B cell (primary cell): ENCODE measurements at regions not wholly inside any gene's neighbourhood (a gene's known extent, or its start where the extent isn't known, plus 50 kb on each side); places are given as distances from the start of the nearest gene placed in this dataset.

Experiments used
- ATAC-seq: fragments of 200-7000 bp; cut with Tn5 transposase; one replicate; pipeline ENCODE4 v1.10.0; 2021; ENCODE audit warnings: low read depth, mild to moderate bottlenecking, moderate number of reproducible peaks, moderate library complexity
- CTCF ChIA-PET: fragments of 350-600 bp; sonication (Branson Sonifier 250); formaldehyde crosslinking; loops from one replicate; lab custom pipeline; 2021; ENCODE audit warnings: antibody characterized with exemption, inconsistent platforms; lab: Charles Lee
- POLR2A ChIA-PET: fragments of 350-600 bp; sonication (Branson Sonifier 250); formaldehyde crosslinking; loops from one replicate; lab custom pipeline; 2021; ENCODE audit warnings: antibody characterized with exemption; lab: Charles Lee
- DNase-seq: peaks from one replicate; pipeline ENCODE4 v3.0.0; 2013
- H2AFZ ChIP-seq: 2 replicates; pipeline ENCODE4 v1.6.1; 2012; ENCODE audit warnings: mild to moderate bottlenecking, low read depth, low read length; ENCODE audit not compliant: insufficient read depth, poor library complexity, severe bottlenecking
- H3K27ac ChIP-seq, 2 donors: 1 replicate in 1 of 2; 2 replicates in 1 of 2; pipeline ENCODE4 v1.5.1; 2012 to 2013; ENCODE audit warnings: low read length in 2 of 2, mild to moderate bottlenecking in 2 of 2, moderate library complexity in 1 of 2
- H3K27me3 ChIP-seq, 4 experiments: fragments of 200-600 bp in 1 of 4; sonication (generic) in 1 of 4; replicated peaks in 1 of 4; 1 replicate in 2 of 4; 2 replicates in 2 of 4; pipeline versions ENCODE4 v1.6.1 to v1.7.0; 2013 to 2016; ENCODE audit warnings: low read length in 3 of 4, mild to moderate bottlenecking in 2 of 4, mixed read lengths in 1 of 4, moderate library complexity in 1 of 4; ENCODE audit not compliant: insufficient read depth in 4 of 4, control insufficient read depth in 3 of 4; ENCODE audit errors: control extremely low read depth in 1 of 4
- H3K36me3 ChIP-seq, 2 experiments: replicated peaks in 1 of 2; 1 replicate in 1 of 2; 2 replicates in 1 of 2; pipeline versions ENCODE4 v1.6.1 to v1.7.1; 2013; ENCODE audit warnings: low read length in 1 of 2; ENCODE audit not compliant: insufficient read depth in 2 of 2, control insufficient read depth in 1 of 2; ENCODE audit errors: control extremely low read depth in 1 of 2, extremely low read depth in 1 of 2
- H3K4me1 ChIP-seq, 2 donors: fragments of 200-600 bp in 1 of 2; sonication (generic) in 1 of 2; 1 replicate in 1 of 2; 2 replicates in 1 of 2; pipeline versions ENCODE4 v1.5.1 to v1.6.1; 2013 to 2017; ENCODE audit warnings: low read length in 2 of 2; ENCODE audit not compliant: control insufficient read depth in 2 of 2, insufficient read depth in 2 of 2
- H3K4me2 ChIP-seq: replicated peaks from 2 replicates; pipeline ENCODE3; 2012; ENCODE audit warnings: mild to moderate bottlenecking, low read depth, low read length; ENCODE audit not compliant: poor library complexity, severe bottlenecking
- H3K4me3 ChIP-seq, 5 experiments: fragments of 200-600 bp in 1 of 5; sonication (generic) in 1 of 5; 1 replicate in 3 of 5; 2 replicates in 2 of 5; pipeline versions ENCODE4 v1.5.1 to v1.7.0; 2011 to 2016; ENCODE audit warnings: low read length in 4 of 5, mild to moderate bottlenecking in 4 of 5, low read depth in 2 of 5, control low read depth in 1 of 5, moderate library complexity in 1 of 5; ENCODE audit not compliant: insufficient read depth in 1 of 5; ENCODE audit errors: control extremely low read depth in 1 of 5, extremely low read depth in 1 of 5
- H3K79me2 ChIP-seq: fragments of 200-600 bp; sonication (generic); one replicate; pipeline ENCODE4 v1.6.0; 2016; ENCODE audit warnings: low read length; ENCODE audit not compliant: control insufficient read depth, insufficient read depth
- H3K9ac ChIP-seq: fragments of 200-600 bp; sonication (generic); 2 replicates; pipeline ENCODE4 v1.6.1; 2017; ENCODE audit warnings: mild to moderate bottlenecking, low read length, moderate library complexity
- H3K9me3 ChIP-seq, 3 donors: one replicate each; pipeline versions ENCODE4 v1.6.1 to v1.7.1; 2013; ENCODE audit warnings: low read length in 2 of 3; ENCODE audit not compliant: control insufficient read depth in 2 of 3, insufficient read depth in 1 of 3; ENCODE audit errors: control extremely low read depth in 1 of 3
- H4K20me1 ChIP-seq: 2 replicates; pipeline ENCODE4 v1.6.0; 2012; ENCODE audit warnings: mild to moderate bottlenecking, low read length; ENCODE audit not compliant: insufficient read depth, control insufficient read depth, poor library complexity, severe bottlenecking
- H3K27ac Mint-ChIP-seq: one replicate; pipeline ENCODE4 v1.8.0; 2021; ENCODE audit warnings: mixed read lengths
- H3K27me3 Mint-ChIP-seq: one replicate; pipeline ENCODE4 v1.8.0; 2021; ENCODE audit warnings: mixed read lengths
- H3K4me1 Mint-ChIP-seq: one replicate; pipeline ENCODE4 v1.8.0; 2021; ENCODE audit warnings: mixed read lengths
- H3K4me3 Mint-ChIP-seq: one replicate; pipeline ENCODE4 v1.8.0; 2021; ENCODE audit warnings: mixed read lengths
- H3K9me3 Mint-ChIP-seq: one replicate; pipeline ENCODE4 v1.8.0; 2022; ENCODE audit warnings: mixed read lengths; ENCODE audit not compliant: insufficient read depth
- EZH2 ChIP-seq: IDR thresholded peaks from 2 replicates; pipeline ENCODE4 v1.6.1; 2012; ENCODE audit warnings: borderline replicate concordance, low read depth, mild to moderate bottlenecking, moderate library complexity, low read length; ENCODE audit not compliant: insufficient read depth, poor library complexity, severe bottlenecking
- WGBS: methylation state at CpG from one replicate; pipeline ENCODE4 v1.1.5; 2013; ENCODE audit warnings: missing lambda C conversion rate; ENCODE audit not compliant: insufficient coverage; 5-methylcytosine and 5-hydroxymethylcytosine counted together
- intact Hi-C: fragments of 100-400 bp; cut with micrococcal nuclease; formaldehyde crosslinking; loops from one replicate; pipeline ENCODE4 v1.10.0; 2022
- TF ChIP-seq, protein P1 (sequence below): fragments of 200-600 bp; IDR thresholded peaks from one replicate; pipeline ENCODE4 v1.8.0; 2022; ENCODE audit warnings: antibody characterized with exemption, mild to moderate bottlenecking

GRCh38 chr21:23131177-23131576, 2133.0 kb downstream of the NCAM2 start:
- CTCF ChIA-PET = no interaction called here
- Histone ChIP-seq H4K20me1 (no peaks in the 10 kb centered on the region), H2AFZ (no peak overlapping the region), H3K36me3 (no peaks in the 10 kb centered on the region), H3K79me2 (no peaks in the 10 kb centered on the region), H3K27ac (no peak overlapping the region), H3K27me3 (no peaks in the 10 kb centered on the region), H3K9ac (no peak overlapping the region), H3K4me2 (no peak overlapping the region), H3K9me3 (no peaks in the 10 kb centered on the region), H3K4me1 (no peaks in the 10 kb centered on the region), H3K4me3 (no peak overlapping the region)
- 54% methylated on average over 3 of the region's 6 CpGs for WGBS
- Mint-ChIP-seq H3K27me3 (no peaks in the 10 kb centered on the region), H3K27ac (no peak overlapping the region), H3K9me3 (no peaks in the 10 kb centered on the region), H3K4me3 (no peak overlapping the region), H3K4me1 (no peaks in the 10 kb centered on the region)
- TF ChIP-seq, protein P1, sequence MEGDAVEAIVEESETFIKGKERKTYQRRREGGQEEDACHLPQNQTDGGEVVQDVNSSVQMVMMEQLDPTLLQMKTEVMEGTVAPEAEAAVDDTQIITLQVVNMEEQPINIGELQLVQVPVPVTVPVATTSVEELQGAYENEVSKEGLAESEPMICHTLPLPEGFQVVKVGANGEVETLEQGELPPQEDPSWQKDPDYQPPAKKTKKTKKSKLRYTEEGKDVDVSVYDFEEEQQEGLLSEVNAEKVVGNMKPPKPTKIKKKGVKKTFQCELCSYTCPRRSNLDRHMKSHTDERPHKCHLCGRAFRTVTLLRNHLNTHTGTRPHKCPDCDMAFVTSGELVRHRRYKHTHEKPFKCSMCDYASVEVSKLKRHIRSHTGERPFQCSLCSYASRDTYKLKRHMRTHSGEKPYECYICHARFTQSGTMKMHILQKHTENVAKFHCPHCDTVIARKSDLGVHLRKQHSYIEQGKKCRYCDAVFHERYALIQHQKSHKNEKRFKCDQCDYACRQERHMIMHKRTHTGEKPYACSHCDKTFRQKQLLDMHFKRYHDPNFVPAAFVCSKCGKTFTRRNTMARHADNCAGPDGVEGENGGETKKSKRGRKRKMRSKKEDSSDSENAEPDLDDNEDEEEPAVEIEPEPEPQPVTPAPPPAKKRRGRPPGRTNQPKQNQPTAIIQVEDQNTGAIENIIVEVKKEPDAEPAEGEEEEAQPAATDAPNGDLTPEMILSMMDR = no peak
- no peak for TF ChIP-seq EZH2
- intact Hi-C loops = no loop called here
- no peak for DNase-seq
- no peak for ATAC-seq
- POLR2A ChIA-PET = no interaction called here

GRCh38 chr21:23138797-23139196, 2140.6 kb downstream of the NCAM2 start:
- ChIA-PET POLR2A (no interaction called here), CTCF (no interaction called here)
- H3K27ac Mint-ChIP-seq = no peak overlapping the region
- no peaks in the 10 kb centered on the region for H3K4me1 Mint-ChIP-seq
- DNase-seq = no peak
- Histone ChIP-seq H3K27me3 (no peaks in the 10 kb centered on the region), H3K4me1 (no peaks in the 10 kb centered on the region), H3K9ac (no peak overlapping the region), H4K20me1 (no peaks in the 10 kb centered on the region), H3K4me2 (no peak overlapping the region), H2AFZ (no peak overlapping the region), H3K4me3 (no peak overlapping the region), H3K79me2 (no peaks in the 10 kb centered on the region), H3K36me3 (no peaks in the 10 kb centered on the region), H3K9me3 (peaks cover 0 to 3% (median 2%) of the 10 kb centered on the region in 3 donors), H3K27ac (no peak overlapping the region)
- no peak for TF ChIP-seq EZH2
- TF ChIP-seq, protein P1 = no peak
- no peaks in the 10 kb centered on the region for H3K9me3 Mint-ChIP-seq
- H3K4me3 Mint-ChIP-seq = no peak overlapping the region
- no peak for ATAC-seq
- 100% methylated on average over 1 of the region's 2 CpGs for WGBS
- no peaks in the 10 kb centered on the region for H3K27me3 Mint-ChIP-seq
- intact Hi-C loops = no loop called here
